ENCODE measurements at regions not wholly inside any gene's neighbourhood (a gene's known extent, or its start where the extent isn't known, plus 50 kb on each side); places are given as distances from the start of the nearest gene placed in this dataset.

DNA sequence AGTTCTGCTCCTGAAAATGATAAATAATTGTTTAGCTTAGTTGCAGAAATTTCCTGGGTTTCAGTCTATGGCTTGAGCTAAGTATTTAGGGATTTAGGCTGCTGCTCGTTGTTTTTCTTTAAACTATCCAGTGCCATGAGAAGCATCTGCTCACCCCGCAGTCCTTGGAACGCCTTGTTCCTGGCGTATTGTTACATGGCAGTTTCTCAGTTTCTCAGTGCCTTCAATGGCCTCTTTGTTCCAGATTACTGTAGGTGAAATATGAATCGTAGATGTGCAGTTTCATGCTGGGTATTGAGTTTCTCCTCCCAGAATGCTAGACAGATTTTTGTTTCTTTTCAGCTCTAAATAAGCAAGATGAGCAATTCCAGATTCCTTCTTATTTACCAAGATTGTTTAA lies 269.5 kb upstream of the GBE1 start:
- TF ChIP-seq ELF4 (IDR thresholded peaks at IDR 0.05) (no peak), TARDBP (IDR thresholded peaks at IDR 0.05) (no peak), ARNT (IDR thresholded peaks at IDR 0.05) (no peak), SP1 (IDR thresholded peaks at IDR 0.05) (no peak), ZNF384 (IDR thresholded peaks at IDR 0.05) (no peak), HDGF (IDR thresholded peaks at IDR 0.05; ENCODE audit: borderline replicate concordance) (no peak), CTBP1 (IDR thresholded peaks at IDR 0.05; ENCODE audit: borderline replicate concordance) (no peak), SUZ12 (IDR thresholded peaks at IDR 0.05) (no peak), NFRKB (IDR thresholded peaks at IDR 0.05) (no peak), FOXM1 (IDR thresholded peaks at IDR 0.05; ENCODE audit: borderline replicate concordance) (no peak), BHLHE40 (IDR thresholded peaks at IDR 0.05; ENCODE audit: borderline replicate concordance) (no peak), FOXA1 (IDR thresholded peaks at IDR 0.05) (no peak), FOXK2 (IDR thresholded peaks at IDR 0.05) (no peak)
- TF ChIP-seq, protein P1, sequence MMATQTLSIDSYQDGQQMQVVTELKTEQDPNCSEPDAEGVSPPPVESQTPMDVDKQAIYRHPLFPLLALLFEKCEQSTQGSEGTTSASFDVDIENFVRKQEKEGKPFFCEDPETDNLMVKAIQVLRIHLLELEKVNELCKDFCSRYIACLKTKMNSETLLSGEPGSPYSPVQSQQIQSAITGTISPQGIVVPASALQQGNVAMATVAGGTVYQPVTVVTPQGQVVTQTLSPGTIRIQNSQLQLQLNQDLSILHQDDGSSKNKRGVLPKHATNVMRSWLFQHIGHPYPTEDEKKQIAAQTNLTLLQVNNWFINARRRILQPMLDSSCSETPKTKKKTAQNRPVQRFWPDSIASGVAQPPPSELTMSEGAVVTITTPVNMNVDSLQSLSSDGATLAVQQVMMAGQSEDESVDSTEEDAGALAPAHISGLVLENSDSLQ (IDR thresholded peaks at IDR 0.05), result no peak

Measured in HEK293T (cell line).